Upper lobe of left lung (tissue), 6 donors: ENCODE measurements at regions not wholly inside any gene's neighbourhood (a gene's known extent, or its start where the extent isn't known, plus 50 kb on each side); places are given as distances from the start of the nearest gene placed in this dataset.

Experiments
- ATAC-seq, 2 donors: fragments of 200-7000 bp; cut with Tn5 transposase; one replicate each; pipeline ENCODE4 v1.9.1; 2022; ENCODE audit warnings: mild to moderate bottlenecking in 2 of 2, moderate library complexity in 2 of 2; ENCODE audit not compliant: low FRiP score in 2 of 2
- DNase-seq, 2 donors: peaks; one replicate each; pipeline ENCODE4 v3.0.0-alpha.2; 2019 to 2020
- H3K27ac ChIP-seq, 4 donors: fragments of 200-600 bp; sonication (generic); one replicate each; pipeline ENCODE4 v1.5.1; 2016 to 2019
- H3K27me3 ChIP-seq, 4 donors: fragments of 200-600 bp; sonication (generic); one replicate each; pipeline ENCODE4 v1.5.1; 2017 to 2019
- H3K36me3 ChIP-seq, 4 donors: fragments of 200-600 bp; sonication (generic); one replicate each; pipeline ENCODE4 v1.5.1; 2016 to 2019
- H3K4me1 ChIP-seq, 4 donors: fragments of 200-600 bp; sonication (generic); one replicate each; pipeline ENCODE4 v1.5.1; 2018 to 2019
- H3K4me3 ChIP-seq, 4 donors: fragments of 200-600 bp; sonication (generic); one replicate each; pipeline ENCODE4 v1.5.1; 2017 to 2019; ENCODE audit warnings: mild to moderate bottlenecking in 2 of 4, moderate library complexity in 1 of 4
- H3K9me3 ChIP-seq, 4 donors: fragments of 200-600 bp; sonication (generic); one replicate each; pipeline ENCODE4 v1.5.1; 2018 to 2019
- EP300 ChIP-seq, 4 donors: sonication (generic); formaldehyde crosslinking; IDR thresholded peaks; one replicate each; pipeline ENCODE4 v1.5.1; 2017; ENCODE audit warnings: antibody characterized with exemption in 4 of 4, control low read depth in 2 of 4
- POLR2A ChIP-seq, 4 donors: fragments of 450-650 bp; IDR thresholded peaks; one replicate each; pipeline ENCODE4 v1.5.1; 2016 to 2017; ENCODE audit warnings: antibody characterized with exemption in 4 of 4, mild to moderate bottlenecking in 2 of 4
- POLR2AphosphoS5 ChIP-seq, 2 donors: sonication (generic); formaldehyde crosslinking; IDR thresholded peaks; one replicate each; pipeline ENCODE4 v1.5.1; 2017; ENCODE audit warnings: antibody characterized with exemption in 2 of 2
- WGBS, 2 donors: methylation state at CpG; one replicate each; pipeline ENCODE4 v1.1.5; 2017 to 2018; 5-methylcytosine and 5-hydroxymethylcytosine counted together
- TF ChIP-seq, protein P1 (sequence below), 6 experiments: fragments of 450-650 bp in 4 of 6; fragments of 200-600 bp in 2 of 6; sonication (generic) in 2 of 6; IDR thresholded peaks; one replicate each; pipeline ENCODE4 v1.5.1; 2016 to 2019; ENCODE audit warnings: antibody characterized with exemption in 6 of 6
- donor health status: DM: no; HTN: no; CAD: no; lungs with moderate emphysema.
- donor health status: DM: no; HTN: yes; CAD: no; lungs with severe emphysema.

DNA sequence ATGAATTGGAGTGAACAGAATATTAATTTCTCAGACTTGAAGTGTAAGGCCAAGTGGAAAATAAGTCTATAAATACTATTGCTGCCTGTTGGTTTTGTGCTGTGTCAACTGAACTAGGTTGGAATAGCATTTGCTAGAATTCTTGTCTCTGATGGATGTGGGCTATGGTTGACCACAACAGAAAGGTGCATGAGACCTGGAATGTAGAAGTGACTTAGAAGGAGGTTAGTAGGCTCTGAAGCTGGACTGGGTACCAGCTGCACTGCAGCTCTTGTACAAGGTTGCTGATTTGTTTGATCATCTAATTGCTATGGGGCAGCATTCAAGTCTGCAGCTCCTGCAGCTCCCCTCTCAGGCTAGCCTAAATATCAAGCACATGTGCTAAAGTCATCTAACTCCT, 479.0 kb upstream of the NRSN1 start:
- Histone ChIP-seq H3K9me3 (no peaks in the 10 kb centered on the region), H3K4me1 (no peaks in the 10 kb centered on the region), H3K27me3 (no peaks in the 10 kb centered on the region), H3K27ac (no peak overlapping the region), H3K4me3 (no peak overlapping the region), H3K36me3 (no peaks in the 10 kb centered on the region)
- ATAC-seq (no peak), DNase-seq (no peak)
- TF ChIP-seq EP300 (IDR thresholded peaks at IDR 0.05) (no peak), POLR2AphosphoS5 (IDR thresholded peaks at IDR 0.05) (no peak), POLR2A (IDR thresholded peaks at IDR 0.05) (no peak)
- TF ChIP-seq, protein P1, sequence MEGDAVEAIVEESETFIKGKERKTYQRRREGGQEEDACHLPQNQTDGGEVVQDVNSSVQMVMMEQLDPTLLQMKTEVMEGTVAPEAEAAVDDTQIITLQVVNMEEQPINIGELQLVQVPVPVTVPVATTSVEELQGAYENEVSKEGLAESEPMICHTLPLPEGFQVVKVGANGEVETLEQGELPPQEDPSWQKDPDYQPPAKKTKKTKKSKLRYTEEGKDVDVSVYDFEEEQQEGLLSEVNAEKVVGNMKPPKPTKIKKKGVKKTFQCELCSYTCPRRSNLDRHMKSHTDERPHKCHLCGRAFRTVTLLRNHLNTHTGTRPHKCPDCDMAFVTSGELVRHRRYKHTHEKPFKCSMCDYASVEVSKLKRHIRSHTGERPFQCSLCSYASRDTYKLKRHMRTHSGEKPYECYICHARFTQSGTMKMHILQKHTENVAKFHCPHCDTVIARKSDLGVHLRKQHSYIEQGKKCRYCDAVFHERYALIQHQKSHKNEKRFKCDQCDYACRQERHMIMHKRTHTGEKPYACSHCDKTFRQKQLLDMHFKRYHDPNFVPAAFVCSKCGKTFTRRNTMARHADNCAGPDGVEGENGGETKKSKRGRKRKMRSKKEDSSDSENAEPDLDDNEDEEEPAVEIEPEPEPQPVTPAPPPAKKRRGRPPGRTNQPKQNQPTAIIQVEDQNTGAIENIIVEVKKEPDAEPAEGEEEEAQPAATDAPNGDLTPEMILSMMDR (IDR thresholded peaks at IDR 0.05) = no peak

DNA sequence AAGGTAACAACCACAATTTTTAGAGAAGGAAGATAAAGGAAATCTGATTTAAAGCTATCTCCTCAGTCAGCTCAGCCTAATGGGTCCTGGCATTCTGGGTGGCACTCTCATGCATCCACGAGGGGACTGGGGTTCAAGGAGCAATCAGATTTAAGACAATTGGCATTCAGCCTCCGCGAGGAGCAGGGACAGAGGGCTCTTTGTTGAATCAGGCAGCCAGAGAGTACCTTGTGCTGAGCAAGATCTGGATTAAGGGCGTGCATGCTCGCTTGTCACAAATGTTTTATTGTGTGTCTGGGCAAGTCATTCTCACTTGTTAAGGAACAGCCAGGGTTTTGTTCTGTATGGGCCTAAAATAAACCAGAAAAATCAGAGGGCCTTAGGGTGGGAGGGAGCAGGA, 475.3 kb upstream of the NRSN1 start:
- TF ChIP-seq POLR2A (IDR thresholded peaks at IDR 0.05) (no peak), POLR2AphosphoS5 (IDR thresholded peaks at IDR 0.05) (no peak), EP300 (IDR thresholded peaks at IDR 0.05) (no peak)
- TF ChIP-seq, protein P1 (IDR thresholded peaks at IDR 0.05) = no peak
- ATAC-seq (no peak), DNase-seq (no peak)
- Histone ChIP-seq H3K4me1 (no peaks in the 10 kb centered on the region), H3K4me3 (no peak overlapping the region), H3K36me3 (no peaks in the 10 kb centered on the region), H3K27me3 (no peaks in the 10 kb centered on the region), H3K27ac (no peak overlapping the region), H3K9me3 (no peaks in the 10 kb centered on the region)
- WGBS, 2 donors = 62 to 64% methylated on average over 5 of the region's 5 CpGs

DNA sequence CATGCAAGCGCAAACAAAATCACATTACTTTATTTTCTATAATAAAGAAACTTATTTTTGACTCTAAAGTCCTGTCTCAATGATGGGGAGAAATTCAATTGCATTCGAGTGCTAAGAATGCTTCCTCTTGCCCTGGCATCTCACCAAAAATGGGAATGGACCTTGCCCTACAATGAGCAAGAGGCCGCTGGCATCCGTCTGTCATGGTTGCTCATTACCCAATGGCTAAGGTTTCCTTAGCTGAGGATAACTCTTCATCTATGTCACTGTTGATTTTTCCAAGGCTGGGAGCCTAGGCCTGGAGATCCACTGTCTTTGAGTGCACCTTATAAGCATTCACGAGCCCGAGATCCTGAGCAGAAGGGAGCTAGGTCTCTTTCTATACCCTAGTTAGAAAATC, 471.3 kb upstream of the NRSN1 start:
- Histone ChIP-seq H3K27ac (no peak overlapping the region), H3K4me1 (no peaks in the 10 kb centered on the region), H3K4me3 (no peak overlapping the region), H3K27me3 (no peaks in the 10 kb centered on the region), H3K9me3 (no peaks in the 10 kb centered on the region), H3K36me3 (no peaks in the 10 kb centered on the region)
- ATAC-seq = no peak
- TF ChIP-seq POLR2AphosphoS5 (IDR thresholded peaks at IDR 0.05) = no peak
- TF ChIP-seq, protein P1 (IDR thresholded peaks at IDR 0.05) = no peak
- 73 to 79% methylated on average over 6 of the region's 6 CpGs for WGBS, 2 donors
- DNase-seq = no peak

DNA sequence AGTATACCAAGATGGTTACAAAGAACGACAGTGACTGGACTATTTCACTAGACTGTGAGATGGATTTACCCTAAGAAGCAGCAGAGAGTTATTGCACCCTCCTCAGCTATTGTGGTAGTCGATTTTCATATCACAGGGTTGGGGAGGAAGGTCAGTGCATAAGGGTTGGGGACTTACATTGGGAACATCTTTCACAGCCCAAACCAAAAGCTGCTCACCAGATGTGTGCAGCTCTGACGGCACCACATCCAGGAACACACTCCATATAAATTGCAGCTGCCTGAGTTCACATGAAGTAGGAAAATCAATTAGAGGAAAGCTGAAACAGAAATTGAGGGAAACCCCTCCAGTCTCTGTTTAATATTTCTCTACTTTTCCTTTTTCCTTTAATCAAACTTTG, 470.5 kb upstream of the NRSN1 start:
- WGBS, 2 donors = 82 to 84% methylated on average over 3 of the region's 3 CpGs
- Histone ChIP-seq H3K36me3 (no peaks in the 10 kb centered on the region), H3K27ac (no peak overlapping the region)

More for the DNA sequence above, 470.5 kb upstream of the NRSN1 start:
- Histone ChIP-seq H3K9me3 (no peaks in the 10 kb centered on the region), H3K27me3 (no peaks in the 10 kb centered on the region), H3K4me3 (no peak overlapping the region), H3K4me1 (no peaks in the 10 kb centered on the region)
- TF ChIP-seq, protein P1 (IDR thresholded peaks at IDR 0.05) = no peak
- TF ChIP-seq EP300 (IDR thresholded peaks at IDR 0.05) = no peak
- TF ChIP-seq POLR2A (IDR thresholded peaks at IDR 0.05) = no peak
- no peak for TF ChIP-seq POLR2AphosphoS5 (IDR thresholded peaks at IDR 0.05)
- ATAC-seq = no peak
- DNase-seq = no peak
